ENCODE measurements at regions not wholly inside any gene's neighbourhood (a gene's known extent, or its start where the extent isn't known, plus 50 kb on each side); places are given as distances from the start of the nearest gene placed in this dataset.

GRCh38 chr3:153722157-153722556, 399.0 kb upstream of the ARHGEF26 start:
- TF ChIP-seq POLR2A (IDR thresholded peaks at IDR 0.05; ENCODE audit: low read length) = no peak
- no peak for TF ChIP-seq GATA1 (IDR thresholded peaks at IDR 0.05; ENCODE audit: low read depth, low read length)
